Muscle of leg (tissue), 3 donors: ENCODE measurements at regions not wholly inside any gene's neighbourhood (a gene's known extent, or its start where the extent isn't known, plus 50 kb on each side); places are given as distances from the start of the nearest gene placed in this dataset.

ENCODE experiments used
- DNase-seq: peaks from one replicate; pipeline ENCODE4 v3.0.0; 2013
- H3K27ac ChIP-seq: one replicate; pipeline ENCODE4 v1.5.1; 2013; ENCODE audit warnings: mild to moderate bottlenecking, low read length, control low read depth
- H3K27me3 ChIP-seq: one replicate; pipeline ENCODE4 v1.6.1; 2013; ENCODE audit warnings: low read length; ENCODE audit not compliant: control insufficient read depth, insufficient read depth
- H3K36me3 ChIP-seq: one replicate; pipeline ENCODE4 v1.6.1; 2013; ENCODE audit warnings: low read length; ENCODE audit not compliant: control insufficient read depth, insufficient read depth
- H3K4me1 ChIP-seq: one replicate; pipeline ENCODE4 v1.6.1; 2013; ENCODE audit warnings: low read length; ENCODE audit not compliant: control insufficient read depth, insufficient read depth
- H3K4me3 ChIP-seq: one replicate; pipeline ENCODE4 v1.5.1; 2013; ENCODE audit warnings: low read length, control low read depth
- H3K9me3 ChIP-seq: replicated peaks from 2 replicates; pipeline ENCODE4 v1.6.1; 2013; ENCODE audit warnings: low read depth, low read length; ENCODE audit not compliant: control insufficient read depth
- WGBS: methylation state at CpG from one replicate; pipeline ENCODE4 v1.1.5; 2013; ENCODE audit warnings: missing lambda C conversion rate; ENCODE audit not compliant: insufficient coverage; 5-methylcytosine and 5-hydroxymethylcytosine counted together

DNA sequence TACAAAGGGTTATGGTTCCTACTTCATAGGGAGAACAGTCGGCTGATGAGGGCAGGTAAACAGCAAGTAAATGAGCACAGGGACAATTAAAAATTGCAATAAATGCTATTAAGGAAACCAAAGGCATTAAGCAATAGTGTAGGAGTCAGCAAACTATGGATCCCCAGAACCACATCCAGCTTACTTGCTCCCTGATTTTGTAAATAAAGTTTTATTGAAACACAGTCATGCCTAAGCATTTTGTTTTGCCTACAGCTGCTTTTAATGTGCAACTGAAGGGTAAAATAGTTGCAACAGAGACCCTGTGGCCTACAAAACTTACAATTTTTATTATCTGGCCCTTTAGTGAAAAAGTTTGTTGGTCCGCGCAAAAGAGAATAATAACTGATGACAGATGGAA, 351.2 kb upstream of the NR2F2 start:
- no peak overlapping the region for H3K4me3 ChIP-seq
- WGBS, result no CpG with 5 or more reads among the region's 3 CpGs
- no peaks in the 10 kb centered on the region for H3K27me3 ChIP-seq
- no peak for DNase-seq
- no peaks in the 10 kb centered on the region for H3K4me1 ChIP-seq
- H3K9me3 ChIP-seq, result peaks cover 3% of the 10 kb centered on the region
- H3K36me3 ChIP-seq, result no peaks in the 10 kb centered on the region
- no peak overlapping the region for H3K27ac ChIP-seq

DNA sequence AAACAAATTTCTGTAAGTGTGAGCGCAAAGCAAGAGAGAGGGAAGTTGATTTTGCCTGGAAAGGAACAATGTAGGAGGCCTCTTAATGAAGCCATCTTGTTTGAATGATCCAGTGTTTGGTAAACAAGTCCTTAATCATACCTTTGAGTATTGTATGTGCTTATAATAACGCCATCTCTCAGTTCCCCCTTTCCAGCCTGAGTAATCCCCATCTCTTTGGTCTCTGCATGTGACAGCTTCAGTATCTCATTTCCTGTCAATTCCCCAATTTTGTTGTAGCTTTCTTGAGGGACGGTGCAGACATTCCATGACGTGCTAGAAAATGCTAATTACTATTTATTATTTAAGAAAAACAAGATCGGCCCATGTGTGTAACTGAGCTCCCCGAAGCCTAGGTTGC, 349.3 kb upstream of the NR2F2 start:
- no peak overlapping the region for H3K27ac ChIP-seq
- H3K27me3 ChIP-seq, result no peaks in the 10 kb centered on the region
- WGBS, result 80% methylated on average over 2 of the region's 6 CpGs
- no peak overlapping the region for H3K4me3 ChIP-seq
- no peaks in the 10 kb centered on the region for H3K9me3 ChIP-seq
- no peak for DNase-seq
- no peaks in the 10 kb centered on the region for H3K4me1 ChIP-seq
- H3K36me3 ChIP-seq, result no peaks in the 10 kb centered on the region

DNA sequence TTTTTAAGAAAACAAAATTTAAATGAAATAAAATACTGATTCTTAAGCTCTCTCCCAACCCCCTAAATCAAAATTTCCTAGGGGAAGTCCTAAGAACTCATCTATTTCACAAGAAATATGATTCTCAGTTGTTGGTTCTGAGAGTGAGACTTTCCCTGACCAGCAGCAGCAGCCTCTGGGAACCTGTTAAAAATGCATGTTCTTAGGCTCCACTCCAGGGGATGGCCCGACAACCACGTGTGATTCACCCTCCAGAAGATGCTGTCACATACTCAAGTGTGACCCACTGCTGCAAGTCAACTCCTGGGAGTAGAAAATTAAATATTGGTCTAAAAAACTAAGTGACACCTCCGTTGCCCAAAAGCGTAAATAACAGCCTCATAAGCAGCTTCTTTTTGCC, 343.2 kb upstream of the NR2F2 start:
- Histone ChIP-seq H3K36me3 (no peaks in the 10 kb centered on the region), H3K4me1 (no peaks in the 10 kb centered on the region), H3K4me3 (no peak overlapping the region), H3K27ac (no peak overlapping the region), H3K27me3 (no peaks in the 10 kb centered on the region), H3K9me3 (no peaks in the 10 kb centered on the region)
- WGBS, result no CpG with 5 or more reads among the region's 4 CpGs
- no peak for DNase-seq

DNA sequence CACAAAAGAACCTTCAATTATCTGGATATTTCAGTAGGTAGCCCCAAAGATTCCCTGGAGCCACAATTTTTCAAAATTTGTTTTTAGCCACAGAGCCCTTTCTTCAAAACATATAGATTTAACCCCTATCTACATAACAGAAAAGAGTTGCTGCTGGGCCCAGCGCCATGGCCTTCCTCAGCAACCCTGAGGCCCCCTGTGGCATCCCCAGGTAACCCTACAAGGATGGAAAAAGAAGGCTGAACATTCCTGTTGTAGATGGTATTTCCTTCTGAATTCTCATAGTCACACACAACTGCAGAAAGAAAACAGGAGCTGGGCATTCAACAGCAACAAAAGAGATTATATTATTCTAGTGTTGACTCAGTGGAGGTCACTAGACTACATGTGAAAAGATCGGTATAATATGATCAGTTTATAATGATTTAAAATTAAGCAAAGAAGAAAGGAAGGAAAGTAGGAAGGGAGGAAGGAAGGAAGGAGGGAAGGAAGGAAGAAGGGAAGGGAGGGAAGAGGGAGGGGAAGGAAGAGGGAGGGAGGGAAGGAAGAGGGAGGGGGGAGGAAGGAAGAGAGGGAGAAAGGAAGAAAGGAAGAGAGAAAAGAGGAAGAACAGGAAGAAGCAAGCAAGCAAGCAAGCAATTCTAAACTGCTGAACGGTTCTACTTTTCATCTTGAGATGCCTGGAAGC, 342.5 kb upstream of the NR2F2 start:
- Histone ChIP-seq H3K36me3 (no peaks in the 10 kb centered on the region), H3K27ac (no peak overlapping the region), H3K27me3 (no peaks in the 10 kb centered on the region), H3K9me3 (no peaks in the 10 kb centered on the region), H3K4me1 (no peaks in the 10 kb centered on the region), H3K4me3 (no peak overlapping the region)
- no peak for DNase-seq
- 69% methylated on average over 2 of the region's 3 CpGs for WGBS

DNA sequence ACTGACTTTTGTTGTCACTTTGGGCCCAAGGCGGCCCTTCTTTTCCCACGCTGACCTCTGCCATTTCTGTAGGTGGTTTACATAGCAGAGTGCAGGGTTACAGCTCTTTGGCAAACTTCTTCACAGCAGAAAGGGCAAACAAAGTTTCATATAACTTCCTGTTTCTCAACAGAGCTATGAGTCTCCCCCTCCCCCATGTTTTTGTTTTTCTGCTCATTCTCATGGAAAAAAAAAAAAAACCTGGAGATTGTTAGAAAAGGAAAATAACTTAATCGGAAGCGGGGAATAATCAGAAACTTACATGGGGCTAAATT, 342.0 kb upstream of the NR2F2 start:
- no peaks in the 10 kb centered on the region for H3K9me3 ChIP-seq
- peak; percentile 58 for DNase-seq
- no peaks in the 10 kb centered on the region for H3K4me1 ChIP-seq
- WGBS, result no CpG with 5 or more reads among the region's 4 CpGs
- no peak overlapping the region for H3K27ac ChIP-seq
- H3K27me3 ChIP-seq, result no peaks in the 10 kb centered on the region
- no peak overlapping the region for H3K4me3 ChIP-seq
- no peaks in the 10 kb centered on the region for H3K36me3 ChIP-seq

DNA sequence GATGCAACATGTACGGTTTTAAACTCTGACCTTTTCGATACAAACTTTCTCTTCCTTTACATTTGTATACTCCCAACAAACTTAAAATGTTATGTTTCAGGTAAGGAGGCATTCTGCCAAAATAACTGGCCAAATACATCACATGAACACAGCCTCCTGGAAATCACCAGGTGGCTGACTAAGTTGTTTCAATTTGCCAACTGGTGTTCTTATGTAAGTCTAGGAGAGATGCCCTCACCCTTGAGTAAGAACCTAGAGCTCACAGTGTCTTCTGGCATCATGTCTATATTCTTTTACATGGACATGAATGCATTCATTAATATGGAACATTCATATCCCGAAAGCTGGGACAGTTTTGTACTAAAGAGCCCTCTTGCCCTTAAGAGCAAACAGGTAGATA, 341.1 kb upstream of the NR2F2 start:
- H3K27ac ChIP-seq, result no peak overlapping the region

DNA sequence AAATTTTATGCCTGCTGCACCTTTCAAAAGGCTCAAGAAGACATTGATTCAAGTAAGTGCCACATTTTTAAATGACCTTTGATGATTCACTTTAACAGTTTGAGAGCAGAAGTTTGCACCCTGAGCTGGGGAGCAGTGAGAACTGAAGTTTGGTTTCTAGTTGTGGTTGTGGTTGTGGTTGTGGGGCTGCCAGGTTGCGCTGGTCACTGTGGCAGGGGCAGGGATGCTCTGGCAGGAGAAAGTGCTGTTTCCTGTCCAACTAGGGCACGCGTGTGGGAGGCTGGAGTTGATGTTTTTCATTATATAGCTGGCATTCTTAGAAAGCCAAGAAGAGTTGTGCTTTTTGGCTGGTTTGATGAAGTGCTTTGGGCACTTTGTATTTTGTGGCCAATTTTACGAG, 339.7 kb upstream of the NR2F2 start:
- Histone ChIP-seq H3K36me3 (no peaks in the 10 kb centered on the region), H3K27ac (no peak overlapping the region), H3K4me3 (no peak overlapping the region), H3K9me3 (no peaks in the 10 kb centered on the region), H3K27me3 (no peaks in the 10 kb centered on the region), H3K4me1 (no peaks in the 10 kb centered on the region)
- WGBS, result 73% methylated on average over 4 of the region's 4 CpGs
- DNase-seq, result no peak

More for the DNA sequence above, 341.1 kb upstream of the NR2F2 start:
- Histone ChIP-seq H3K36me3 (no peaks in the 10 kb centered on the region), H3K27me3 (no peaks in the 10 kb centered on the region), H3K9me3 (no peaks in the 10 kb centered on the region), H3K4me1 (no peaks in the 10 kb centered on the region), H3K4me3 (no peak overlapping the region)
- no peak for DNase-seq
- WGBS, result no CpG with 5 or more reads among the region's 3 CpGs

DNA sequence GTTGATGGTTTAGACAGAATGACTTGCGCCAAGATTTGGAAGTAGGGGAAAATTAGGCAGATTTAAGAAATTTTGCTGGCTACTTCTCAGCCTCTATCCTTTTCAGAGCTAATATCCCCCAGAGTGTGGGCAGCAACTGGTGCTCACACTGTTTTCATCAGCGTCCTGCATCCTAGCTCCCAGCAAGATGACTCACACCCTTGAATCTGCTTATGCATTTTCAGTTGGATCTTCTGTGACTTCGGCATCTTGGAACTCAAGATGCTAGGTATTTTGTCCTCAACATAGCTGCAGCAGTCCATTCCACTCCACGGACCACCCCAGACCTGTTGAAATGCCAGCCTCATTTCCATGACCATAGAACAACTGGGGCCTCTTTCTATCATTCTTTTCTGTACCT, 336.1 kb upstream of the NR2F2 start:
- WGBS, result 88% methylated on average over 3 of the region's 4 CpGs
- no peak for DNase-seq
- H3K27ac ChIP-seq, result no peak overlapping the region
- H3K4me1 ChIP-seq, result no peaks in the 10 kb centered on the region
- H3K27me3 ChIP-seq, result no peaks in the 10 kb centered on the region
- H3K36me3 ChIP-seq, result no peaks in the 10 kb centered on the region
- no peaks in the 10 kb centered on the region for H3K9me3 ChIP-seq
- no peak overlapping the region for H3K4me3 ChIP-seq

DNA sequence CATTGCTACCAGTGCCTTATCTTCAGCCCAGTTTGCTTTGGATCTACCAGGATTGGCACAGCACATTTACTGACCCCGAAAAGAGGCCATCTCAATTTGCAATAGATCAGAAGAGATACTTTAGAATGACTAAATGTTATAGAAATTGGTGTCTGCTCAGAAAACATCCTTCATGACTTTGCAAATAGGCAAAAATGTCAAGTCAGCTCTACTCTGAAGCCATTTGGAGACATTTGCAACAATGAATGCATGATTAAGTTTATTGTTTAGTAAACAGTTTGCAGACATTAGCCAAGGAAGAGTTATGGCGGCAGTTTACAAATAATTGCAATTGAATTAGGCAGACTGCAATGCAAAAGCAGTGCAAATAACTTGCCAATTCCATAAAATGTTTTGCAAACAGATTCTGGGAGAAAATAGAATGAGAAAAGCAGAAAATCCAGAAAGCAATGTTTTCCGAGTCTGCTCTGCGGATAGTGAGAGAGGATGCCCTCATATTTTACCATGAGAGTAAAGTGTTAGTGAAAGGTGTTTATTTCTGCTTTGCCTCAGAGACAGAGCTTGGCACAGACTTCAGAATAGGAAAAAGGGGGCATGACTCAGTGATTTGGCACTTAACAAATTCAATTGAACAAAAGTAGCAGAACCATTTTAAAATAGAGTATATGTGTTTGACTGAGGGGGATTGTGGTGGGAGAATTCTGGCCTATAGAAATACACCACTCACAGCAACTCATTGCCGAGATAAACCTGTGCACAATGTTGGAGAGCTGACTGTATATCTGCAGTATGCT, 334.9 kb upstream of the NR2F2 start:
- Histone ChIP-seq H3K4me1 (no peaks in the 10 kb centered on the region), H3K27ac (no peak overlapping the region), H3K36me3 (no peaks in the 10 kb centered on the region), H3K27me3 (no peaks in the 10 kb centered on the region), H3K4me3 (no peak overlapping the region), H3K9me3 (no peaks in the 10 kb centered on the region)
- 84% methylated on average over 2 of the region's 5 CpGs for WGBS
- DNase-seq, result no peak

DNA sequence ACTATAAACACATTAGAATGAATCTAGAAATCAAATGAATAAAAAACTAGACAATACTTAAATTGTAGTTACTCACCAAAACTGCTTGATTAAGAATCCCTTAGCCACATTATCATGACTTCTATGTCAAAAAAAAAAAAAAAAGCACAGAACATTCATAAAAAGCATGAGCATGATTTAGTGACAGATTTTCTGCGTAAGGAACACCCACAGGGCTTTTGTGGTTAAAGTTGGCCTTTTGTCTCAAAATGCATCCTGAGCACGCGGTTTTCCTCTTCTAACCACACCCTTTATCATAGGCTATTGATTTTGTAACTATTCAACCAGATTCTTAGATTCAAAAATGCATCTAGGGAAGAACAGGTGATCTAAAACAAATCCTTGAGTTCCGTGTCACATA, 334.0 kb upstream of the NR2F2 start:
- Histone ChIP-seq H3K4me3 (no peak overlapping the region), H3K4me1 (no peaks in the 10 kb centered on the region), H3K27me3 (no peaks in the 10 kb centered on the region), H3K9me3 (no peaks in the 10 kb centered on the region), H3K27ac (no peak overlapping the region), H3K36me3 (no peaks in the 10 kb centered on the region)
- no peak for DNase-seq
- 57% methylated on average over 1 of the region's 4 CpGs for WGBS
